ENCODE measurements at regions not wholly inside any gene's neighbourhood (a gene's known extent, or its start where the extent isn't known, plus 50 kb on each side); places are given as distances from the start of the nearest gene placed in this dataset.

DNA sequence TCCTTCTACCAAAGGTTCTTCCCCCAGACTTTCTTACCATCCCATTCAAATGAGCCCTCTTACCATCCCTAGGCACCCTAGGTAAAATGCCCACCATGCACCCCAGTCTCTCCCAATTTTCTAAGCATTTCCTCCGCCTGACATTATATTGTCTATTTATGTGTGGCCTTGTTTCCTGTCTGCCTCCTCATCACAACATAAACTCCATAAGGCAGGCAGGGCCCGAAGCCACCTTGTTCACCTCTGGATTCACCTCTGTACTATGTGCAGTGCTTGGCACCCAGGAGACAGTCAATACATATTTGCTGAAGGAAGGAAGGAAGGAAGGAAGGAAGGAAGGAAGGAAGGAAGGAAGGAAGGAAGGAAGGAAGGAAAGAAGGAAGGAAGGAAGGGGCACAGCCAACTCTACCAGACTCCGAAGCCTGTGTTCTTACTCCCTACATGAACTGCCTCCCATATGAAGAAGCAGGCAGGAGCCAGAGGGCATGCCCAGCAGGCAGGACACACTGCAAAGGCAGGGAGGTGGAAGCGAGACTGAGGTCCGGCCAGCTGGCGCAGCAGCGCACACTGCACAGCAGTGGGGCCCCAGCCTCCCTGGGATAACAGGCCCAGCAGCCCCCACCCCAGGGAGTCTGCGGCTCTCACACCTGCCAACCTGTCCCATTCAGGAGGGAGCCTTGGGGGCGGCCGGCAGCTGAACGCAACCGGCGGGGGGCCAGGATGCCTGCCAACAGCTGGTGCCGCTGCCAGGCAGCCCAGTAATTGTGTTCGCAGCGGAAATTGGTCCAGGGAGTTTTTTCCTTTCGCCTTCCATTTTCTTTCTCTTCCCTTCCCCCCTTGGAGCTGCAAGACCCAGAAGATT, 106.0 kb upstream of the LINGO1 start:
- H3K4me3 ChIP-seq (ENCODE audit: low read depth, low read length): no peak overlapping the region
- TF ChIP-seq, protein P1, sequence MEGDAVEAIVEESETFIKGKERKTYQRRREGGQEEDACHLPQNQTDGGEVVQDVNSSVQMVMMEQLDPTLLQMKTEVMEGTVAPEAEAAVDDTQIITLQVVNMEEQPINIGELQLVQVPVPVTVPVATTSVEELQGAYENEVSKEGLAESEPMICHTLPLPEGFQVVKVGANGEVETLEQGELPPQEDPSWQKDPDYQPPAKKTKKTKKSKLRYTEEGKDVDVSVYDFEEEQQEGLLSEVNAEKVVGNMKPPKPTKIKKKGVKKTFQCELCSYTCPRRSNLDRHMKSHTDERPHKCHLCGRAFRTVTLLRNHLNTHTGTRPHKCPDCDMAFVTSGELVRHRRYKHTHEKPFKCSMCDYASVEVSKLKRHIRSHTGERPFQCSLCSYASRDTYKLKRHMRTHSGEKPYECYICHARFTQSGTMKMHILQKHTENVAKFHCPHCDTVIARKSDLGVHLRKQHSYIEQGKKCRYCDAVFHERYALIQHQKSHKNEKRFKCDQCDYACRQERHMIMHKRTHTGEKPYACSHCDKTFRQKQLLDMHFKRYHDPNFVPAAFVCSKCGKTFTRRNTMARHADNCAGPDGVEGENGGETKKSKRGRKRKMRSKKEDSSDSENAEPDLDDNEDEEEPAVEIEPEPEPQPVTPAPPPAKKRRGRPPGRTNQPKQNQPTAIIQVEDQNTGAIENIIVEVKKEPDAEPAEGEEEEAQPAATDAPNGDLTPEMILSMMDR (IDR thresholded peaks at IDR 0.05; ENCODE audit: borderline replicate concordance, insufficient read depth, low read depth, low read length): no peak

DNA sequence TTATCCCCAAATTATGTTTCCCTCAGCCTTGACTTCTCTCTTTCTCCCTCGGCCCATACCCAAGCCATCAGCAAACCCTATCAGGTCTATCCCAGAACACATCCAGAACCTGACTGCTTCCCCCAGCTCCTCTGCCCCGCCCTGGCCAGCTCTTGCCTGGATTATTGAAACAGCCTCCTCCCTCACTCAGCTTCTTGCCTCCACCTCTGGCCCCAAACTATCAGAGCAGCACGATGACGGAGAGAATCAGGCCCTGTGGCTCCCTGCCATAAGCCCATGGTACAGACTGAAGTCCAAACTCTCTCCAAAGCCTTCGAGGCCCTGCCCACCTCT, 105.3 kb upstream of the LINGO1 start:
- H3K4me3 ChIP-seq (ENCODE audit: low read depth, low read length): no peak overlapping the region
- TF ChIP-seq, protein P1 (IDR thresholded peaks at IDR 0.05; ENCODE audit: borderline replicate concordance, insufficient read depth, low read depth, low read length): no peak

DNA sequence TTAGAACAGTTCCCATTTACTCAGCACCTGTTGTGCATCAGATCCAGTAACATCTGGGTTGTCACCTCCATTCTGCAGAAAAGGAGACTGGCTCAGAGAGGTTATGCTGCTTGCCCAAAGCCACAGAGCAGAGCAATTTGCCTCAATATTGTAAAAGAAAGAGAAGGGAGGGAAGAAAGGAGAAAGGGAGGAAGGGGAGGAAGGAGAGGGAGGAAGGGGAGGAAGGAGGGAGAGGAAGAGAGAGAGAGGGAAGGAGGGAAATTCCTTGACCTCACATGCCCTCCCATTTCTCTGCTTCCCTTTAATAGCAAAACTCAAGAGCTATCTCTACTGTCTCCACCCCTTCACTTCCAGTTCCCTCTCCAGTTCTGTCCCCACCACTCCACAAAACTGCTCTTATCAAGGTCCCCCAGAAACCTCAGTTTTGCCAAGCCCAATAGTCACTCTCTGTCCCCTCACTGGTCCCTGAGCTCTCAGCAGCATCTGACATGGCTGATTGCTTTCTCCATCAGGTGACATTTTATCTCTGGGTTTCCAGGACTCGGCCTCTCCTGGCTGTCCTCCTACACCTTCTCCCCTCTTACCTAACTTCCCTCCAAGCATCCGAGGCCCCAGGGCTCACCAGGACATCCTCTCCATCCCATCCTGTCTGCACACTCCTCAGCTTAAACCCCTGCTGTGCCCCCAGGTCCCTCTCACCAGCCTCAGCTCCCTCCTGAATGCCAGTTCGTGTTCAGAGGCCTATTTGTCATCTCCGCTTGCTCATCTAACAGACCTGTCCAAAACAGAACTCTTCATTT, 104.7 kb upstream of the LINGO1 start:
- H3K4me3 ChIP-seq (ENCODE audit: low read depth, low read length): no peak overlapping the region
- TF ChIP-seq, protein P1 (IDR thresholded peaks at IDR 0.05; ENCODE audit: borderline replicate concordance, insufficient read depth, low read depth, low read length): no peak

DNA sequence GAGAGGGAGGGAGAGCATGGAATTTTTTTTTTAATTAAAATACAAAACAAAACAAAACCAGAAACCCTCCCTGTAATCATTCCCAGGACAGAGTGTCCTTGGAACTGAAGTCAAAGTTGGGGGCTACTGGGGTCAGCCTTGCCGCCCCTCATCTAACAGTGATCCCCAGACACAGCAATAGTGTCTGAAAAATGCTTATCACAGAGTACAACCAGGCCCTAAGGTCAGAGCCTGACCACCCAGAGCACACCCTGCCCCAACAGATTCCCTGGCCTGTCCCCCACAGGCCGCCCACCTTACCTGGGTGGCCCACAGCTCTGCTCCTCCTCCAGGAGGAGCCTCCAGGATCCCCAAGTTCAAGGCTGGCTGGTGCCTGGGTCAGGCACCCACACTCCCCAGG, 101.6 kb upstream of the LINGO1 start:
- TF ChIP-seq, protein P1 (IDR thresholded peaks at IDR 0.05; ENCODE audit: borderline replicate concordance, insufficient read depth, low read depth, low read length): no peak
- no peak overlapping the region for H3K4me3 ChIP-seq (ENCODE audit: low read depth, low read length)

- H3K4me3 ChIP-seq (ENCODE audit: low read depth, low read length): no peak overlapping the region
- TF ChIP-seq, protein P1 (IDR thresholded peaks at IDR 0.05; ENCODE audit: borderline replicate concordance, insufficient read depth, low read depth, low read length): no peak
These were observed 101.0 kb upstream of the LINGO1 start for GRCh38 chr15:77733579-77734300.

GRCh38 chr15:77732514-77733335, 100.0 kb upstream of the LINGO1 start:
- TF ChIP-seq, protein P1 (IDR thresholded peaks at IDR 0.05; ENCODE audit: borderline replicate concordance, insufficient read depth, low read depth, low read length): no peak
- H3K4me3 ChIP-seq (ENCODE audit: low read depth, low read length): no peak overlapping the region
